HEK293 (cell line): ENCODE measurements at regions not wholly inside any gene's neighbourhood (a gene's known extent, or its start where the extent isn't known, plus 50 kb on each side); places are given as distances from the start of the nearest gene placed in this dataset.

Source experiments
- CTCF ChIA-PET: fragments of 350-600 bp; formaldehyde crosslinking; extraction: SDS; loops from one replicate; lab custom pipeline; 2021; ENCODE audit warnings: antibody characterized with exemption; lab: Yijun Ruan, JAX
- POLR2A ChIA-PET: fragments of 300-600 bp; formaldehyde crosslinking; extraction: SDS; loops from one replicate; lab custom pipeline; 2020; ENCODE audit warnings: antibody characterized with exemption, inconsistent platforms; lab: Yijun Ruan, JAX
- H3K27ac ChIP-seq: fragments of 200-500 bp; sonication (Bioruptor generic); 2 replicates; pipeline ENCODE4 v1.5.1; 2014; ENCODE audit warnings: low read depth, low read length, control low read depth, inconsistent platforms; ENCODE audit errors: extremely low read depth
- H3K36me3 ChIP-seq, 2 experiments: fragments of 200-500 bp in 1 of 2; sonication (Bioruptor generic) in 1 of 2; 1 replicate in 1 of 2; 2 replicates in 1 of 2; pipeline ENCODE4 v1.5.1; 2014 to 2017; ENCODE audit warnings: inconsistent platforms in 2 of 2, low read length in 2 of 2; ENCODE audit not compliant: control insufficient read depth in 2 of 2, insufficient read depth in 1 of 2
- H3K4me1 ChIP-seq: fragments of 200-500 bp; sonication (Bioruptor generic); 2 replicates; pipeline ENCODE4 v1.5.1; 2014; ENCODE audit warnings: mild to moderate bottlenecking, low read length, inconsistent platforms; ENCODE audit not compliant: control insufficient read depth, insufficient read depth
- H3K4me3 ChIP-seq: 2 replicates; pipeline ENCODE4 v1.5.1; 2011; ENCODE audit warnings: low read depth, mild to moderate bottlenecking, control low read depth, low read length, moderate library complexity
- H3K9me3 ChIP-seq: fragments of 200-500 bp; sonication (Bioruptor generic); 2 replicates; pipeline ENCODE4 v1.5.1; 2014; ENCODE audit warnings: low read depth, low read length, inconsistent platforms; ENCODE audit not compliant: control insufficient read depth, insufficient read depth
- EGR2 ChIP-seq: fragments of 450-650 bp; formaldehyde crosslinking; IDR thresholded peaks from 2 replicates; pipeline ENCODE4 v1.5.1; 2016; ENCODE audit warnings: low read depth, missing biosample characterization, missing genetic modification characterization
- GFI1B ChIP-seq: fragments of 450-650 bp; formaldehyde crosslinking; IDR thresholded peaks from 2 replicates; pipeline ENCODE4 v1.5.1; 2016; ENCODE audit warnings: missing biosample characterization, missing genetic modification characterization
- HIC1 ChIP-seq: fragments of 450-650 bp; formaldehyde crosslinking; IDR thresholded peaks from 2 replicates; pipeline ENCODE4 v1.5.1; 2016; ENCODE audit warnings: missing biosample characterization, missing genetic modification characterization
- KLF1 ChIP-seq: fragments of 450-650 bp; formaldehyde crosslinking; IDR thresholded peaks from 2 replicates; pipeline ENCODE4 v1.5.1; 2016; ENCODE audit warnings: missing biosample characterization, missing genetic modification characterization
- MEIS1 ChIP-seq: sonication (generic); formaldehyde crosslinking; IDR thresholded peaks from 2 replicates; pipeline ENCODE4 v1.8.1; 2022; ENCODE audit warnings: missing genetic modification reagents, mild to moderate bottlenecking, borderline replicate concordance
- SP2 ChIP-seq: fragments of 450-650 bp; formaldehyde crosslinking; IDR thresholded peaks from 2 replicates; pipeline ENCODE4 v1.5.1; 2016; ENCODE audit warnings: missing biosample characterization, missing genetic modification characterization
- ZFHX2 ChIP-seq: fragments of 450-650 bp; formaldehyde crosslinking; conservative IDR thresholded peaks from 2 replicates; pipeline ENCODE4 v1.5.1; 2016; ENCODE audit warnings: missing biosample characterization, missing genetic modification characterization
- ZNF114 ChIP-seq: fragments of 450-650 bp; formaldehyde crosslinking; IDR thresholded peaks from 2 replicates; pipeline ENCODE4 v1.5.0; 2017; ENCODE audit warnings: missing biosample characterization, missing genetic modification characterization
- ZNF133 ChIP-seq: fragments of 450-650 bp; formaldehyde crosslinking; IDR thresholded peaks from 2 replicates; pipeline ENCODE4 v1.5.1; 2016; ENCODE audit warnings: missing biosample characterization, missing genetic modification characterization
- ZNF169 ChIP-seq: fragments of 450-650 bp; formaldehyde crosslinking; IDR thresholded peaks from 2 replicates; pipeline ENCODE4 v1.5.1; 2016; ENCODE audit warnings: missing biosample characterization, missing genetic modification characterization
- ZNF239 ChIP-seq: fragments of 450-650 bp; formaldehyde crosslinking; IDR thresholded peaks from 2 replicates; pipeline ENCODE4 v1.5.1; 2016; ENCODE audit warnings: missing biosample characterization, missing genetic modification characterization
- ZNF266 ChIP-seq: fragments of 450-650 bp; formaldehyde crosslinking; IDR thresholded peaks from 2 replicates; pipeline ENCODE4 v1.5.1; 2016; ENCODE audit warnings: missing biosample characterization, missing genetic modification characterization, low read depth
- ZNF292 ChIP-seq: fragments of 450-650 bp; formaldehyde crosslinking; IDR thresholded peaks from 2 replicates; pipeline ENCODE4 v1.5.1; 2016; ENCODE audit warnings: low read depth, missing biosample characterization, missing genetic modification characterization, borderline replicate concordance
- ZNF350 ChIP-seq: fragments of 450-650 bp; formaldehyde crosslinking; IDR thresholded peaks from 2 replicates; pipeline ENCODE4 v1.5.0; 2017; ENCODE audit warnings: missing biosample characterization, mild to moderate bottlenecking, missing genetic modification characterization
- ZNF37A ChIP-seq: fragments of 450-650 bp; IDR thresholded peaks from 2 replicates; pipeline ENCODE4 v1.5.1; 2018; ENCODE audit warnings: missing biosample characterization, missing genetic modification characterization
- ZNF391 ChIP-seq: fragments of 450-650 bp; formaldehyde crosslinking; IDR thresholded peaks from 2 replicates; pipeline ENCODE4 v1.5.1; 2016; ENCODE audit warnings: low read depth, missing biosample characterization, missing genetic modification characterization, borderline replicate concordance
- ZNF416 ChIP-seq: fragments of 450-650 bp; formaldehyde crosslinking; IDR thresholded peaks from 2 replicates; pipeline ENCODE4 v1.5.1; 2016; ENCODE audit warnings: missing biosample characterization, missing genetic modification characterization
- ZNF488 ChIP-seq: fragments of 450-650 bp; formaldehyde crosslinking; IDR thresholded peaks from 2 replicates; pipeline ENCODE4 v1.5.1; 2016; ENCODE audit warnings: missing biosample characterization, missing genetic modification characterization
- ZNF530 ChIP-seq: fragments of 450-650 bp; formaldehyde crosslinking; IDR thresholded peaks from 2 replicates; pipeline ENCODE4 v1.5.1; 2016; ENCODE audit warnings: low read depth, missing biosample characterization, missing genetic modification characterization
- ZNF624 ChIP-seq: fragments of 450-650 bp; formaldehyde crosslinking; IDR thresholded peaks from 2 replicates; pipeline ENCODE4 v1.5.1; 2017; ENCODE audit warnings: missing biosample characterization, missing genetic modification characterization
- ZNF629 ChIP-seq: fragments of 450-650 bp; formaldehyde crosslinking; IDR thresholded peaks from 2 replicates; pipeline ENCODE4 v1.5.1; 2017; ENCODE audit warnings: missing biosample characterization, missing genetic modification characterization
- ZNF654 ChIP-seq: fragments of 450-650 bp; formaldehyde crosslinking; IDR thresholded peaks from 2 replicates; pipeline ENCODE4 v1.5.1; 2016; ENCODE audit warnings: low read depth, missing biosample characterization, missing genetic modification characterization
- ZNF658 ChIP-seq: fragments of 450-650 bp; formaldehyde crosslinking; IDR thresholded peaks from 2 replicates; pipeline ENCODE4; 2016; ENCODE audit warnings: missing biosample characterization, missing genetic modification characterization
- ZNF660 ChIP-seq: fragments of 450-650 bp; IDR thresholded peaks from 2 replicates; pipeline ENCODE4 v1.5.1; 2018; ENCODE audit warnings: missing biosample characterization, mild to moderate bottlenecking, missing genetic modification characterization
- ZNF776 ChIP-seq: fragments of 450-650 bp; formaldehyde crosslinking; IDR thresholded peaks from 2 replicates; pipeline ENCODE4 v1.5.0; 2017; ENCODE audit warnings: missing biosample characterization, missing genetic modification characterization, borderline replicate concordance
- ZNF791 ChIP-seq: fragments of 450-650 bp; formaldehyde crosslinking; IDR thresholded peaks from 2 replicates; pipeline ENCODE4 v1.5.1; 2016; ENCODE audit warnings: missing biosample characterization, missing genetic modification characterization
- ZSCAN30 ChIP-seq: fragments of 450-650 bp; IDR thresholded peaks from 2 replicates; pipeline ENCODE4 v1.5.1; 2018; ENCODE audit warnings: missing biosample characterization, mild to moderate bottlenecking, missing genetic modification characterization, moderate library complexity
- ZXDB ChIP-seq: fragments of 450-650 bp; formaldehyde crosslinking; IDR thresholded peaks from 2 replicates; pipeline ENCODE4 v1.5.1; 2016; ENCODE audit warnings: missing biosample characterization, missing genetic modification characterization
- TF ChIP-seq, protein P1 (sequence below): fragments of 450-650 bp; formaldehyde crosslinking; IDR thresholded peaks from 2 replicates; pipeline ENCODE4 v1.5.1; 2017; ENCODE audit warnings: missing biosample characterization, missing genetic modification characterization

DNA sequence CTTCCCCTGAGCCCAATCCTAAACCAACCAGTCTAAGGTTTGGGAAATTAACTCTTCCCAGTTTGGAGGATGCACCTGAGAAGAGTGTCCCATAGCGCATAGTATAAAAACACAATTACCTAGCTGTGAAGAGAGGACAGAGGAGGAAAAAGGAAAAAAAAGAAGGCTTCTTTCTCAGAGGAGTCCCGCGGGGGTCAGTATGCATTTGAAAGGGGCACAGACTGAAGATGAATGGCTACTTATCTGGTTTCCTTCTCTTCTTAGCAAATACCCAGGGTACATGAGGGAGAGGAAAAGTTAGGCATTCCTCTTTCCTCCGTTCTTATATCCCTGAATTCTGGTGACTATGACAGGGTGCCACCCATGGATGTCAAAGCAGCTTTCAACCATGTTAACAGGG lies 96.9 kb downstream of the TMEM47 start:
- Histone ChIP-seq H3K9me3 (no peaks in the 10 kb centered on the region), H3K36me3 (no peaks in the 10 kb centered on the region), H3K4me3 (no peak overlapping the region)
- CTCF ChIA-PET, result interaction anchor here (0.5 to 0.7 kb wide), 2 partner anchors 18 to 360 kb away, joined by 3 read pairs; no protein-coding TSS in a partner anchor
- TF ChIP-seq, protein P1, sequence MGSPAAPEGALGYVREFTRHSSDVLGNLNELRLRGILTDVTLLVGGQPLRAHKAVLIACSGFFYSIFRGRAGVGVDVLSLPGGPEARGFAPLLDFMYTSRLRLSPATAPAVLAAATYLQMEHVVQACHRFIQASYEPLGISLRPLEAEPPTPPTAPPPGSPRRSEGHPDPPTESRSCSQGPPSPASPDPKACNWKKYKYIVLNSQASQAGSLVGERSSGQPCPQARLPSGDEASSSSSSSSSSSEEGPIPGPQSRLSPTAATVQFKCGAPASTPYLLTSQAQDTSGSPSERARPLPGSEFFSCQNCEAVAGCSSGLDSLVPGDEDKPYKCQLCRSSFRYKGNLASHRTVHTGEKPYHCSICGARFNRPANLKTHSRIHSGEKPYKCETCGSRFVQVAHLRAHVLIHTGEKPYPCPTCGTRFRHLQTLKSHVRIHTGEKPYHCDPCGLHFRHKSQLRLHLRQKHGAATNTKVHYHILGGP (tag by site-specific recombination), result no peak
- TF ChIP-seq ZNF658 (tag by site-specific recombination), result no peak
- TF ChIP-seq ZNF133 (tag by site-specific recombination), result no peak
- no peak for TF ChIP-seq MEIS1 (CRISPR knock-in tag)
- TF ChIP-seq ZNF37A (tag by site-specific recombination), result no peak
- TF ChIP-seq ZSCAN30 (tag by site-specific recombination), result no peak
- TF ChIP-seq ZNF391, result no peak
- TF ChIP-seq ZNF114, result no peak
- TF ChIP-seq, all 188 proteins: peak for 0
- no peaks in the 10 kb centered on the region for H3K4me1 ChIP-seq
- POLR2A ChIA-PET, result no interaction called here
- H3K27ac ChIP-seq, result no peak overlapping the region

DNA sequence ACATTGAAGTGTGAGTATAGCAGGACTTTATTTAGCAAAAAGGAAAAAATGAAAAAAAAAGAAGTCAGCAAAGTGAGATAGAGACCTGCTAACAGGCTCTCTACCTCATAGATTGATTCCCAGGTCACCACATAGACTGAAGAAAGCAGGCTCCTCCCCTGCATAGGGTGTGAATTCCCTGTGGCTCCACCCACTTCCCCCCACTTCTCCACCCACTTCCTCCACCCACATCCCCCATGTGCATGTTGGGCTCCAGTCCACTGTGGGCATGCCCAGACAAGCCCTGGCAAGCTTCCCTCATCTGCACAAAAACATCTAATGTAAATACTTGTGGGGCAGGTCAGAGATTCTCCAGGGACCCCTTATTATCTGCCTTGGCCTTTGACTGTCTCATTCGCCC lies 97.8 kb downstream of the TMEM47 start:
- ChIA-PET POLR2A (no interaction called here), CTCF (no interaction called here)
- TF ChIP-seq EGR2 (0 out of 2 replicates have a peak, but pooled peaks have one; percentile 14), ZFHX2 (tag by site-specific recombination) (peak; percentile 68), ZNF239 (no peak)
- no peaks in the 10 kb centered on the region for H3K9me3 ChIP-seq
- H3K4me3 ChIP-seq, result no peak overlapping the region
- H3K4me1 ChIP-seq, result no peaks in the 10 kb centered on the region
- no peaks in the 10 kb centered on the region for H3K36me3 ChIP-seq
- H3K27ac ChIP-seq, result no peak overlapping the region

DNA sequence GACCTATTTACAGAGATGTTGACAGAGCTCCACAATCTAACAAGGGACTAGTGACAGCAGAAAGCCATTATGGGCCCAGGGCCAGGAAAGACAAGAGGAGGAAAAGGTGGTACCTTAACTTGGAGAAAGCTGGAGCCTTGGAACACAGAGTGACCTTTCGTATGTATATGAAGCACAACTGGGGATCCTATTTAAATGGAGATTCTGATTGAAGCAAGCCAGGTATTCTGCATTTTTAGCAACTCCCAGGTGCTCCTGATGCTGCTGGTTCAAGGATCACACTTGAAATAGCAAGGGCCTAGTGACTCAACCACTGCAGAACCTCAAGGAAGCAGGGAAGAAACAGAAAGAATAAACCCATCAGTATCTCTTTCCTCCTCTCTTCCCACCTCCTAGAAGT lies 99.4 kb downstream of the TMEM47 start:
- H3K4me3 ChIP-seq, result no peak overlapping the region
- no peak for TF ChIP-seq GFI1B (tag by site-specific recombination)
- no peak for TF ChIP-seq SP2 (tag by site-specific recombination)
- TF ChIP-seq, all 188 proteins: peak for 0
- Histone ChIP-seq H3K36me3 (no peaks in the 10 kb centered on the region), H3K4me1 (no peaks in the 10 kb centered on the region), H3K9me3 (no peaks in the 10 kb centered on the region), H3K27ac (no peak overlapping the region)
- ChIA-PET POLR2A (no interaction called here), CTCF (no interaction called here)

DNA sequence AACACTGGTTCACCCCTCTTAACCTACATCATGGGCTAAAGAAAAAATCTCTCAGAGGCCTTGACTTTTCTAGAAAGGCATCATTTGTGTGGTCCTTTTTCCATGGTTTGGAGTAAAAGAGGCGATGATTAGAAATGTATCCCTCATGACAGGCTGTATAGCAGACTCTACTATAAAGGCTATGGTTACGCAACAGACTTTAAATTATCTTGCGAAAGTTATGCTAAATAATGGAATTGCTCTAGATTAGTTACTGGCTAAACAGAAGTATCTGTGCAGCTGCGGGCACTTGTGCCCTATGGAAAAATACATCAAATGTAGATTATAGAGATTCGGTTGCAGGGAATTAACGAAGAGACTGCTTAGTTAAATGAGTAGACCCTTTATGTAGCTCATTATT lies 101.6 kb downstream of the TMEM47 start:
- Histone ChIP-seq H3K36me3 (no peaks in the 10 kb centered on the region), H3K4me3 (no peak overlapping the region), H3K27ac (no peak overlapping the region), H3K4me1 (no peaks in the 10 kb centered on the region), H3K9me3 (no peaks in the 10 kb centered on the region)
- POLR2A ChIA-PET, result no interaction called here
- CTCF ChIA-PET, result no interaction called here
- TF ChIP-seq ZNF776 (tag by site-specific recombination) (no peak), ZNF416 (tag by site-specific recombination) (no peak), HIC1 (no peak), ZXDB (tag by site-specific recombination) (no peak), ZNF530 (tag by site-specific recombination) (no peak), KLF1 (tag by site-specific recombination) (no peak), ZNF292 (tag by site-specific recombination) (no peak), ZNF350 (tag by site-specific recombination) (no peak), ZNF629 (tag by site-specific recombination) (no peak), ZNF654 (tag by site-specific recombination) (no peak), ZNF266 (tag by site-specific recombination) (no peak), ZNF169 (tag by site-specific recombination) (no peak), ZNF488 (tag by site-specific recombination) (no peak), ZNF660 (no peak), ZNF791 (no peak), ZNF624 (tag by site-specific recombination) (no peak)
